GM20000 (cell line): ENCODE measurements at regions not wholly inside any gene's neighbourhood (a gene's known extent, or its start where the extent isn't known, plus 50 kb on each side); places are given as distances from the start of the nearest gene placed in this dataset.

Experiments used
- DNase-seq: peaks from one replicate; pipeline ENCODE4 v3.0.0; 2012; ENCODE audit warnings: low spot score
- CTCF ChIP-seq: IDR thresholded peaks from 2 replicates; pipeline ENCODE4 v1.5.1; 2012; ENCODE audit warnings: mild to moderate bottlenecking, control low read depth; ENCODE audit errors: extremely low read depth, missing control alignments

- no peak for DNase-seq
- TF ChIP-seq CTCF: no peak
Observed at GRCh38 chr20:24112360-24112759, 123.8 kb upstream of the GGTLC1 start.

GRCh38 chr20:24111858-24112257 lies 123.3 kb upstream of the GGTLC1 start:
- TF ChIP-seq CTCF: no peak

GRCh38 chr20:24109537-24109936 lies 121.0 kb upstream of the GGTLC1 start:
- TF ChIP-seq CTCF: no peak
- no peak for DNase-seq

More at GRCh38 chr20:24111858-24112257, 123.3 kb upstream of the GGTLC1 start:
- DNase-seq: no peak

- TF ChIP-seq CTCF: no peak
- DNase-seq: no peak
Observed at GRCh38 chr20:24109008-24109407, 120.4 kb upstream of the GGTLC1 start.

GRCh38 chr20:24108581-24108980 lies 120.0 kb upstream of the GGTLC1 start:
- no peak for TF ChIP-seq CTCF
- no peak for DNase-seq

- no peak for DNase-seq
- TF ChIP-seq CTCF: no peak
Observed at GRCh38 chr20:24106801-24107445, 118.3 kb upstream of the GGTLC1 start.

- no peak for DNase-seq
Observed at GRCh38 chr20:24106150-24106800, 117.7 kb upstream of the GGTLC1 start.

More at GRCh38 chr20:24106150-24106800, 117.7 kb upstream of the GGTLC1 start:
- TF ChIP-seq CTCF: no peak
